IPS-20b (cell line): ENCODE measurements at regions not wholly inside any gene's neighbourhood (a gene's known extent, or its start where the extent isn't known, plus 50 kb on each side); places are given as distances from the start of the nearest gene placed in this dataset.
"Not testable (repeated sequence)": the region's sequence is repeated elsewhere in the genome, so short reads cannot be mapped to it uniquely, and the experiment has no call there.

Experiments
- H3K27ac ChIP-seq: one replicate; pipeline ENCODE4 v1.5.1; 2013; ENCODE audit warnings: low read length
- H3K27me3 ChIP-seq: 2 replicates; pipeline ENCODE4 v1.6.1; 2013; ENCODE audit warnings: mild to moderate bottlenecking, low read length, inconsistent platforms; ENCODE audit not compliant: insufficient read depth
- H3K36me3 ChIP-seq: 2 replicates; pipeline ENCODE4 v1.6.1; 2013; ENCODE audit warnings: low read depth, mild to moderate bottlenecking, inconsistent platforms, low read length, moderate library complexity; ENCODE audit not compliant: insufficient read depth
- H3K4me1 ChIP-seq: 2 replicates; pipeline ENCODE4 v1.6.1; 2013; ENCODE audit warnings: mild to moderate bottlenecking, control low read depth, inconsistent platforms, low read length, moderate library complexity; ENCODE audit not compliant: insufficient read depth
- H3K4me3 ChIP-seq: 2 replicates; pipeline ENCODE4 v1.5.1; 2013; ENCODE audit warnings: mild to moderate bottlenecking, low read length, inconsistent platforms
- H3K9ac ChIP-seq: 2 replicates; pipeline ENCODE4 v1.6.1; 2013; ENCODE audit warnings: low read depth, mild to moderate bottlenecking, inconsistent platforms, low read length, moderate library complexity
- H3K9me3 ChIP-seq: 2 replicates; pipeline ENCODE4 v1.6.1; 2013; ENCODE audit warnings: mild to moderate bottlenecking, low read depth, low read length, inconsistent platforms; ENCODE audit not compliant: insufficient read depth

- Histone ChIP-seq H3K27ac (no peak overlapping the region), H3K4me3 (no peak overlapping the region), H3K9ac (no peak overlapping the region), H3K36me3 (no peaks in the 10 kb centered on the region), H3K27me3 (no peaks in the 10 kb centered on the region), H3K9me3 (no peaks in the 10 kb centered on the region), H3K4me1 (no peaks in the 10 kb centered on the region)
Observed at GRCh38 chr12:83931451-83931850, 981.1 kb downstream of the SLC6A15 start.

- not testable (repeated sequence) for H3K27ac ChIP-seq, H3K9ac ChIP-seq, H3K9me3 ChIP-seq, H3K4me1 ChIP-seq, H3K4me3 ChIP-seq, H3K27me3 ChIP-seq, H3K36me3 ChIP-seq
Observed at GRCh38 chr12:83929792-83930191, 982.8 kb downstream of the SLC6A15 start.

GRCh38 chr12:83920821-83921547 lies 991.6 kb downstream of the SLC6A15 start:
- H3K27me3 ChIP-seq = no peaks in the 10 kb centered on the region
- H3K9me3 ChIP-seq = no peaks in the 10 kb centered on the region
- H3K36me3 ChIP-seq = no peaks in the 10 kb centered on the region
- no peak overlapping the region for H3K9ac ChIP-seq
- H3K27ac ChIP-seq = no peak overlapping the region
- no peak overlapping the region for H3K4me3 ChIP-seq
- H3K4me1 ChIP-seq = no peaks in the 10 kb centered on the region

- Histone ChIP-seq H3K9ac (no peak overlapping the region), H3K4me3 (no peak overlapping the region), H3K9me3 (no peaks in the 10 kb centered on the region), H3K27ac (no peak overlapping the region), H3K36me3 (no peaks in the 10 kb centered on the region), H3K4me1 (no peaks in the 10 kb centered on the region), H3K27me3 (no peaks in the 10 kb centered on the region)
Observed at GRCh38 chr12:83919081-83919480, 993.5 kb downstream of the SLC6A15 start.

GRCh38 chr12:83904175-83904574 lies 1008.4 kb downstream of the SLC6A15 start:
- Histone ChIP-seq H3K9ac (no peak overlapping the region), H3K36me3 (no peaks in the 10 kb centered on the region), H3K4me3 (no peak overlapping the region), H3K27ac (no peak overlapping the region), H3K27me3 (no peaks in the 10 kb centered on the region), H3K9me3 (no peaks in the 10 kb centered on the region), H3K4me1 (no peaks in the 10 kb centered on the region)

- Histone ChIP-seq H3K27ac (no peak overlapping the region), H3K4me3 (no peak overlapping the region), H3K4me1 (no peaks in the 10 kb centered on the region), H3K9ac (no peak overlapping the region), H3K9me3 (no peaks in the 10 kb centered on the region), H3K27me3 (no peaks in the 10 kb centered on the region), H3K36me3 (no peaks in the 10 kb centered on the region)
Observed at GRCh38 chr12:83896416-83896815, 1016.2 kb downstream of the SLC6A15 start.

GRCh38 chr12:83893101-83893500 lies 1019.5 kb downstream of the SLC6A15 start:
- Histone ChIP-seq H3K36me3 (no peaks in the 10 kb centered on the region), H3K27me3 (no peaks in the 10 kb centered on the region), H3K27ac (no peak overlapping the region), H3K4me3 (no peak overlapping the region), H3K9me3 (no peaks in the 10 kb centered on the region), H3K4me1 (no peaks in the 10 kb centered on the region), H3K9ac (no peak overlapping the region)

- Histone ChIP-seq H3K36me3 (no peaks in the 10 kb centered on the region), H3K27me3 (no peaks in the 10 kb centered on the region), H3K4me1 (no peaks in the 10 kb centered on the region), H3K9ac (no peak overlapping the region), H3K4me3 (no peak overlapping the region), H3K27ac (no peak overlapping the region), H3K9me3 (no peaks in the 10 kb centered on the region)
Observed at GRCh38 chr12:83889745-83890144, 1022.9 kb downstream of the SLC6A15 start.

- Histone ChIP-seq H3K9me3 (no peaks in the 10 kb centered on the region), H3K9ac (no peak overlapping the region), H3K27ac (no peak overlapping the region), H3K4me3 (no peak overlapping the region), H3K36me3 (no peaks in the 10 kb centered on the region), H3K27me3 (no peaks in the 10 kb centered on the region), H3K4me1 (no peaks in the 10 kb centered on the region)
Observed at GRCh38 chr12:83886479-83886878, 1026.1 kb downstream of the SLC6A15 start.

- not testable (repeated sequence) for H3K36me3 ChIP-seq, H3K4me1 ChIP-seq, H3K4me3 ChIP-seq, H3K27me3 ChIP-seq, H3K9me3 ChIP-seq, H3K27ac ChIP-seq, H3K9ac ChIP-seq
Observed at GRCh38 chr12:83870921-83871599, 1041.5 kb downstream of the SLC6A15 start.

- Histone ChIP-seq H3K4me3 (no peak overlapping the region), H3K9me3 (no peaks in the 10 kb centered on the region), H3K27ac (no peak overlapping the region)
Observed at GRCh38 chr12:83866477-83866876, 1046.1 kb downstream of the SLC6A15 start.

GRCh38 chr12:83865431-83865830 lies 1047.2 kb downstream of the SLC6A15 start:
- Histone ChIP-seq H3K4me3 (no peak overlapping the region), H3K27me3 (no peaks in the 10 kb centered on the region), H3K4me1 (no peaks in the 10 kb centered on the region), H3K27ac (no peak overlapping the region), H3K36me3 (no peaks in the 10 kb centered on the region), H3K9me3 (no peaks in the 10 kb centered on the region), H3K9ac (no peak overlapping the region)

More at GRCh38 chr12:83866477-83866876, 1046.1 kb downstream of the SLC6A15 start:
- no peaks in the 10 kb centered on the region for H3K27me3 ChIP-seq
- H3K4me1 ChIP-seq = no peaks in the 10 kb centered on the region
- H3K36me3 ChIP-seq = no peaks in the 10 kb centered on the region
- no peak overlapping the region for H3K9ac ChIP-seq
